PFSK-1 (cell line): ENCODE measurements at regions not wholly inside any gene's neighbourhood (a gene's known extent, or its start where the extent isn't known, plus 50 kb on each side); places are given as distances from the start of the nearest gene placed in this dataset.

Experiments used
- FOXP2 ChIP-seq: optimal IDR thresholded peaks from 2 replicates; pipeline ENCODE3; 2011; ENCODE audit warnings: borderline replicate concordance, control low read depth, inconsistent platforms; ENCODE audit not compliant: insufficient read depth; ENCODE audit errors: extremely low read length, extremely low read depth
- POLR2AphosphoS5 ChIP-seq: IDR thresholded peaks from 2 replicates; pipeline ENCODE4 v1.6.1; 2012; ENCODE audit warnings: low read depth, mild to moderate bottlenecking, control low read depth, low read length, moderate library complexity
- SIN3A ChIP-seq: IDR thresholded peaks from 2 replicates; pipeline ENCODE4 v1.6.1; 2012; ENCODE audit warnings: mild to moderate bottlenecking, low read length, moderate library complexity, borderline replicate concordance; ENCODE audit not compliant: insufficient read depth
- TAF1 ChIP-seq: IDR thresholded peaks from 2 replicates; pipeline ENCODE4 v1.6.1; 2012; ENCODE audit warnings: low read length, control low read depth, borderline replicate concordance; ENCODE audit not compliant: insufficient read depth
- TF ChIP-seq, protein P1 (sequence below), 2 experiments: IDR thresholded peaks; 2 replicates each; pipeline versions ENCODE4 v1.6.1 to v1.8.0; 2011 to 2012; ENCODE audit warnings: low read depth in 2 of 2, low read length in 2 of 2, control low read depth in 1 of 2, inconsistent platforms in 1 of 2, mild to moderate bottlenecking in 1 of 2, moderate library complexity in 1 of 2; ENCODE audit not compliant: insufficient read depth in 1 of 2

DNA sequence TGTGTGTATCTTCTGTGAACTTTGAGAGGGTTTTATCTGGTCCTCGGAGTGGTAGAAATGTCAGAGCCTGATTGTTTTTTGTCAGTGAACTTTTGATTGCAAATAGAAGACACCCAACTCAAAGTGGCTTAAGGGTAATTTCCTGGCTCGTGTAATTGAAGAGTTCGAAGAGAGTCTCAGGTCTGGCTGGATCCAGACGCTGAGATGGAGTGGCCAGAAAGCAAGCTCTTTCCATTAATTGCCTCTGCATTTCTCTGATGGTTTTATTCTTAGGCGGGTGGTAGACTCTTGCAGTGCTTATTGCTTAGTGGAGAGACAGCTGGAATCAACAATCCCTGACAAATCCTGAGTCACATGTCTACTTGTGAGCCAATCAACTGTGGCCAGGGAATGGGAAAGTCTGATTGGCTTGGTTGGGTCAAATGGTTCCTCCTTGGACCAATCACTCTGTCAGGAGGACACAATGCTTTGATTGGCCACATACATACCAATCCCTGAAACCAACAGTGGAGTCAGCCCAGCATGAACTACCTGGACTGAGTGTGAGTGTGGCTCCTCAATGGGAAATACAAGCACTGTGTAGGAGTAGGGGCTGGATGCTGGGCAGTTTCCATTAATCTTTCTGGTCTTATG, 330.5 kb downstream of the AACS start:
- TF ChIP-seq FOXP2 (no peak), SIN3A (no peak), POLR2AphosphoS5 (no peak), TAF1 (no peak)
- TF ChIP-seq, protein P1, sequence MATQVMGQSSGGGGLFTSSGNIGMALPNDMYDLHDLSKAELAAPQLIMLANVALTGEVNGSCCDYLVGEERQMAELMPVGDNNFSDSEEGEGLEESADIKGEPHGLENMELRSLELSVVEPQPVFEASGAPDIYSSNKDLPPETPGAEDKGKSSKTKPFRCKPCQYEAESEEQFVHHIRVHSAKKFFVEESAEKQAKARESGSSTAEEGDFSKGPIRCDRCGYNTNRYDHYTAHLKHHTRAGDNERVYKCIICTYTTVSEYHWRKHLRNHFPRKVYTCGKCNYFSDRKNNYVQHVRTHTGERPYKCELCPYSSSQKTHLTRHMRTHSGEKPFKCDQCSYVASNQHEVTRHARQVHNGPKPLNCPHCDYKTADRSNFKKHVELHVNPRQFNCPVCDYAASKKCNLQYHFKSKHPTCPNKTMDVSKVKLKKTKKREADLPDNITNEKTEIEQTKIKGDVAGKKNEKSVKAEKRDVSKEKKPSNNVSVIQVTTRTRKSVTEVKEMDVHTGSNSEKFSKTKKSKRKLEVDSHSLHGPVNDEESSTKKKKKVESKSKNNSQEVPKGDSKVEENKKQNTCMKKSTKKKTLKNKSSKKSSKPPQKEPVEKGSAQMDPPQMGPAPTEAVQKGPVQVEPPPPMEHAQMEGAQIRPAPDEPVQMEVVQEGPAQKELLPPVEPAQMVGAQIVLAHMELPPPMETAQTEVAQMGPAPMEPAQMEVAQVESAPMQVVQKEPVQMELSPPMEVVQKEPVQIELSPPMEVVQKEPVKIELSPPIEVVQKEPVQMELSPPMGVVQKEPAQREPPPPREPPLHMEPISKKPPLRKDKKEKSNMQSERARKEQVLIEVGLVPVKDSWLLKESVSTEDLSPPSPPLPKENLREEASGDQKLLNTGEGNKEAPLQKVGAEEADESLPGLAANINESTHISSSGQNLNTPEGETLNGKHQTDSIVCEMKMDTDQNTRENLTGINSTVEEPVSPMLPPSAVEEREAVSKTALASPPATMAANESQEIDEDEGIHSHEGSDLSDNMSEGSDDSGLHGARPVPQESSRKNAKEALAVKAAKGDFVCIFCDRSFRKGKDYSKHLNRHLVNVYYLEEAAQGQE (IDR thresholded peaks at IDR 0.05; ENCODE audit: insufficient read depth in 1 of 2, low read depth in 2 of 2, low read length in 2 of 2) = no peak

DNA sequence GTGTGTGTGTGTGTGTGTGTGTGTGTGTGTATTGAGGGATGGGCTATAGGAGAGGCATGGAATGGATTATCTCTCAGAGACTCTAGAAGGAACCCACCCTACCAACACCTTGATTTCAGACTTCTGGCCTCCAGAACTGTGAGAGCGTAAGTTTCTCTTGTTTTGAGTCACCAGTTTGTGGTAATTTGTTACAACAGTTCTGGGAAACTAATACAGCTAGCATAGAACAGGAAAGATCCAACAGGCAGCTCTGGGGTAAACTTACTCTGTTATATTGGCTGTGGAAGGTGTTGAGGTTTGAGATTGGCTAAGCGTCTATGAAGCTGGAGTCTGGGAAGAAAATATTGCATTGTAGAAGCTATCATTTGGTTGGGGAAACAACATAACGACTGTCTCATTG, 334.3 kb downstream of the AACS start:
- TF ChIP-seq, protein P1 (IDR thresholded peaks at IDR 0.05; ENCODE audit: insufficient read depth in 1 of 2, low read depth in 2 of 2, low read length in 2 of 2) = no peak
- no peak for TF ChIP-seq TAF1
- no peak for TF ChIP-seq SIN3A
- no peak for TF ChIP-seq FOXP2
- no peak for TF ChIP-seq POLR2AphosphoS5

DNA sequence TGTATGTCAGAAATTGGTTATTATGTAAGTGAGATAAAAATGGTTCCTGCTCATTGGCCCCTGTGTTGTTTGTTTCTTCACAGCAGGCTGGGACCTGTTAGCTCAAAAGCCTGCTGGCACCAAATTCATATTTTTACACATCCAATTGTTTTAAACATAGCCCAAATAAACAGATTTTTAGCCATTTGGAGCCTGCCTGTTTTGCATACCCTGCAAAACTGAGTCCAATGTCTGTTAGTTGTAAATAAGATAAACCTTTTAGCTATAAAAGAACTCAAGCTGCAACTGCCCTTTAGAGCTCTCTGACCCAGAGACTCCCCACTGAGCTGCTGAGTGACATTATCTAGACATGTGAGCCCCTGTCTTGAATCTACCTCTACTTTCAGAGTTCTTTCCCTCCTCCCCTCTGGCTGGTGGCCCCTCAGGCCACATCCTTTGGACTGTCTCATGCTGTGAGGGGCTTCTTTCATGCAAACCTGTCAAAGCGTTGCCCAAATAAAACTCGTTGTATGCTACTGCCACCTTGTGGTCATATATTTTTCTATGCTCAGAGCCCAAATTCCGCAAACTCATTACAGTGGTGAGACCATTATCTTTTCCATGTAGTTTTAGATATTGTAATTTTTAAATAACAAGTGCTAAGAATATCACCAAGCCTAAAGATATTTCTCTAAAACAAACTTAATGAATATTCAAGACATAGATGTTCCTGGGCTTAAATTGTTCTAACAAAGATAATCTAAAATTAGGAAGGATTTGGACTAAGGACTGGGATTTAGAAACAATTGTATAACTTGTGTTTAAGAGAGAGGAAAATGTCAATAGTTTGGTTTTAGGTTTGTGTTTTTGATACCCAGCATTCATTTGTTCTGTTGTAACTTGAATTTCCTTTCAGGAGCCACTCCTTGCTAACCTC, 337.9 kb downstream of the AACS start:
- TF ChIP-seq SIN3A = no peak
- no peak for TF ChIP-seq POLR2AphosphoS5
- TF ChIP-seq FOXP2 = no peak
- TF ChIP-seq, protein P1 (IDR thresholded peaks at IDR 0.05; ENCODE audit: insufficient read depth in 1 of 2, low read depth in 2 of 2, low read length in 2 of 2) = no peak
- no peak for TF ChIP-seq TAF1

DNA sequence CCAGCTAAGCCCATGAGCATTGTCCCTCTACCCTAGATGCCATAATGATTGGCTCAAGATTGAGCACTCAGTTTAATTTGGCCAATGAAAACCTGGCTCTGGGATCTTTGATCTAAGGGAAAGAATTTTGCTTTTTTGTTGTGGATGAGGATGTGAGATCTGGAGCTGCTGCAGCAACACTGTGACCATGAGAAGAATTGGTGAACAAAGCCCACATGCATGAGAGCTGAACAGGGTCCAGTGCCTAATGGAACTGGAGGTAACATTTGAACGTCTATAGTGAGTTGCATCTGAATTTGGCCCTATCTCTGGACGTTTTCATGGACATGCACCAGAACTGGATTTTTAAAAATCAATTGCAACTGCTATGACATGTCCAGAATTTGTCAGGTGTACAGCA, 338.6 kb downstream of the AACS start:
- TF ChIP-seq FOXP2 (no peak), TAF1 (no peak), POLR2AphosphoS5 (no peak), SIN3A (no peak)
- TF ChIP-seq, protein P1 (IDR thresholded peaks at IDR 0.05; ENCODE audit: insufficient read depth in 1 of 2, low read depth in 2 of 2, low read length in 2 of 2) = no peak
